ENCODE measurements at regions not wholly inside any gene's neighbourhood (a gene's known extent, or its start where the extent isn't known, plus 50 kb on each side); places are given as distances from the start of the nearest gene placed in this dataset.

DNA sequence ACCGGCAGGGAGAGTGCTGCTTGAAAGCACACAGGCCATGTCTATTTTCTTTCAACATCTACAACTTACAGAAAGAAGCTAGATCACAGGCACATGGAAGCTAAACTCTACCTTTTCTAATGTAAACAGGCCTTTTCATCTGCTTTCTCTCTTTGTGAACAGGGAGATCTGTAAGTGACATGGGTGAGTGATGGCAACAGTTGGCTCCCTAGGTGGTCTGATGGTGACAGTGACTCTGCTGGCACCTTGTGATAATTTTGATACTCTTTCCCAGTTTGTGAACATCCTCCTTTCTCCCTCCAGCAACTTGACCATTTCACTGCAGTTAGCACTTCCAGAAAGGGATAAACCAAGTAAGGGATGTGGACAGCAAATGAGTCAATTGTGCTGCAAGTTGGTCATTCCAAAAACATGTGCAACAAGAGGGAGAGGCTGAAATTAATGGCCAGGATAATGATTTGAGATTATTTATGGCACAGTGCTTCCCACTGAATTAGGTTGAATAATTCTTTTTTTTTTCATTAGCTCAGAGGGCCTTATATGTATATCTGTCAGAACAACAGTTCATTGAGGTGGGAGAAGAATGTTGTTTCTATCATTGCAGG is 89.5 kb downstream of the XCL2 start:
- Histone ChIP-seq H3K9ac (ENCODE audit: low read depth, low read length) (no peak overlapping the region), H3K9me3 (ENCODE audit: insufficient read depth, low read depth, low read length) (peaks cover 15% of the 10 kb centered on the region), H3K4me1 (ENCODE audit: insufficient read depth, low read length) (no peaks in the 10 kb centered on the region), H3K27ac (ENCODE audit: low read length) (no peak overlapping the region), H3K36me3 (ENCODE audit: insufficient read depth, low read depth, low read length) (no peaks in the 10 kb centered on the region), H3K27me3 (ENCODE audit: insufficient read depth, low read length) (no peaks in the 10 kb centered on the region), H3K4me3 (ENCODE audit: low read length) (no peak overlapping the region)

- Histone ChIP-seq H3K36me3 (ENCODE audit: insufficient read depth, low read depth, low read length) (no peaks in the 10 kb centered on the region), H3K4me1 (ENCODE audit: insufficient read depth, low read length) (no peaks in the 10 kb centered on the region), H3K9me3 (ENCODE audit: insufficient read depth, low read depth, low read length) (peaks cover 15% of the 10 kb centered on the region), H3K9ac (ENCODE audit: low read depth, low read length) (no peak overlapping the region), H3K27me3 (ENCODE audit: insufficient read depth, low read length) (no peaks in the 10 kb centered on the region), H3K27ac (ENCODE audit: low read length) (no peak overlapping the region), H3K4me3 (ENCODE audit: low read length) (no peak overlapping the region)
Observed at GRCh38 chr1:168453056-168453455, 90.7 kb downstream of the XCL2 start.

- Histone ChIP-seq H3K4me1 (ENCODE audit: insufficient read depth, low read length) (no peaks in the 10 kb centered on the region), H3K4me3 (ENCODE audit: low read length) (no peak overlapping the region), H3K36me3 (ENCODE audit: insufficient read depth, low read depth, low read length) (no peaks in the 10 kb centered on the region), H3K27ac (ENCODE audit: low read length) (no peak overlapping the region), H3K9me3 (ENCODE audit: insufficient read depth, low read depth, low read length) (peaks cover 15% of the 10 kb centered on the region), H3K9ac (ENCODE audit: low read depth, low read length) (no peak overlapping the region), H3K27me3 (ENCODE audit: insufficient read depth, low read length) (no peaks in the 10 kb centered on the region)
Observed at GRCh38 chr1:168452329-168452728, 91.5 kb downstream of the XCL2 start.

DNA sequence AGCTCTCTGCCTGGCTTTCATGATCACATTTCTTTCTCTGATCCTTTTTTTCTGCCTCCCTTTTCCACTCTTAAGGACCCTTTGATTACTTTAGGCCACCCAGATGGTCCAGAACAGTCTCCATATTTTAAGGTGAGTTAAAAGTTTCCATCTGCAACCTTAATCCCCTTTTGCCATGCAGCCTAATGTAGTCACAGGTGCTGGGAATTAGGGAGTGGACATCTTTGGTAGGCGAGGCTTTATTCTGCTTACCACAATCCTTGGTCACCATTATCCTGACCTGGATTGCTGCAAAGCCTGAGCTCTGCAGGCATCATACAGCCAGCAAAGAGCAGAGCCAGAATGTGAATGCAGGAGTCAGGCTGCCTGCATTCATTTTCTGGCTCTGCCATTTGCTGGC is 95.9 kb downstream of the XCL2 start:
- no peak overlapping the region for H3K9ac ChIP-seq (ENCODE audit: low read depth, low read length)
- H3K36me3 ChIP-seq (ENCODE audit: insufficient read depth, low read depth, low read length) = no peaks in the 10 kb centered on the region
- no peak overlapping the region for H3K4me3 ChIP-seq (ENCODE audit: low read length)
- no peak overlapping the region for H3K27ac ChIP-seq (ENCODE audit: low read length)
- H3K4me1 ChIP-seq (ENCODE audit: insufficient read depth, low read length) = no peaks in the 10 kb centered on the region
- H3K27me3 ChIP-seq (ENCODE audit: insufficient read depth, low read length) = no peaks in the 10 kb centered on the region
- peaks cover 10% of the 10 kb centered on the region for H3K9me3 ChIP-seq (ENCODE audit: insufficient read depth, low read depth, low read length)

- Histone ChIP-seq H3K4me1 (ENCODE audit: insufficient read depth, low read length) (no peaks in the 10 kb centered on the region), H3K9me3 (ENCODE audit: insufficient read depth, low read depth, low read length) (no peaks in the 10 kb centered on the region), H3K9ac (ENCODE audit: low read depth, low read length) (no peak overlapping the region), H3K36me3 (ENCODE audit: insufficient read depth, low read depth, low read length) (no peaks in the 10 kb centered on the region), H3K27me3 (ENCODE audit: insufficient read depth, low read length) (no peaks in the 10 kb centered on the region), H3K27ac (ENCODE audit: low read length) (no peak overlapping the region), H3K4me3 (ENCODE audit: low read length) (no peak overlapping the region)
Observed at GRCh38 chr1:168446081-168446480, 97.7 kb downstream of the XCL2 start.

GRCh38 chr1:168443899-168444298 is 99.9 kb downstream of the XCL2 start:
- no peaks in the 10 kb centered on the region for H3K4me1 ChIP-seq (ENCODE audit: insufficient read depth, low read length)
- no peak overlapping the region for H3K27ac ChIP-seq (ENCODE audit: low read length)
- no peak overlapping the region for H3K4me3 ChIP-seq (ENCODE audit: low read length)
- no peaks in the 10 kb centered on the region for H3K9me3 ChIP-seq (ENCODE audit: insufficient read depth, low read depth, low read length)
- H3K36me3 ChIP-seq (ENCODE audit: insufficient read depth, low read depth, low read length) = no peaks in the 10 kb centered on the region
- peaks cover 4% of the 10 kb centered on the region; the same call in 1 of the 2 replicates for H3K27me3 ChIP-seq (ENCODE audit: insufficient read depth, low read length)
- no peak overlapping the region for H3K9ac ChIP-seq (ENCODE audit: low read depth, low read length)

GRCh38 chr1:168443356-168443755 is 100.4 kb downstream of the XCL2 start:
- no peak overlapping the region for H3K9ac ChIP-seq (ENCODE audit: low read depth, low read length)

DNA sequence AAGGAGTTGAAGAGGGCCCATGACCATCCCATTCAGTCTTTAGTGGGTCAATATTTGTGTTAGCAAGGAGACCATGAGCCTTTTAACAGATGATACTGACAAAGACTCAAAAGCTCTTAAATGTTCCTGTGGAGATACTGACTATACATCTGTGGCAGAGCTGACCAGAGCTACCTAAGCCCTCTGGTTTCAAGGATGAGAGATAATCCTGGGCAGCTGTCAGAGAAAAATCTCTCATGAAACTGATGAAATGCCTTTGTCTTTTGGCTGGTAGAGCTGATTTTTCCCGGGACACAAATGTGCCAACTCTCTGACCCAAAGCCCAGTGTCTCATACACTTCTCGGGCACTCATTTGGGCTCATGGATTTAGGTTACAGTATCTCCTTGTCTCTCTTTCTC is 100.9 kb downstream of the XCL2 start:
- H3K27ac ChIP-seq (ENCODE audit: low read length) = no peak overlapping the region
- no peak overlapping the region for H3K4me3 ChIP-seq (ENCODE audit: low read length)
- H3K9me3 ChIP-seq (ENCODE audit: insufficient read depth, low read depth, low read length) = no peaks in the 10 kb centered on the region
- no peaks in the 10 kb centered on the region for H3K36me3 ChIP-seq (ENCODE audit: insufficient read depth, low read depth, low read length)
- peaks cover 4% of the 10 kb centered on the region; the same call in 1 of the 2 replicates for H3K27me3 ChIP-seq (ENCODE audit: insufficient read depth, low read length)
- no peak overlapping the region for H3K9ac ChIP-seq (ENCODE audit: low read depth, low read length)
- no peaks in the 10 kb centered on the region for H3K4me1 ChIP-seq (ENCODE audit: insufficient read depth, low read length)

More at GRCh38 chr1:168443356-168443755, 100.4 kb downstream of the XCL2 start:
- H3K27ac ChIP-seq (ENCODE audit: low read length) = no peak overlapping the region
- H3K9me3 ChIP-seq (ENCODE audit: insufficient read depth, low read depth, low read length) = no peaks in the 10 kb centered on the region
- H3K4me3 ChIP-seq (ENCODE audit: low read length) = no peak overlapping the region
- H3K27me3 ChIP-seq (ENCODE audit: insufficient read depth, low read length) = peaks cover 4% of the 10 kb centered on the region; the same call in 1 of the 2 replicates
- no peaks in the 10 kb centered on the region for H3K4me1 ChIP-seq (ENCODE audit: insufficient read depth, low read length)
- H3K36me3 ChIP-seq (ENCODE audit: insufficient read depth, low read depth, low read length) = no peaks in the 10 kb centered on the region

DNA sequence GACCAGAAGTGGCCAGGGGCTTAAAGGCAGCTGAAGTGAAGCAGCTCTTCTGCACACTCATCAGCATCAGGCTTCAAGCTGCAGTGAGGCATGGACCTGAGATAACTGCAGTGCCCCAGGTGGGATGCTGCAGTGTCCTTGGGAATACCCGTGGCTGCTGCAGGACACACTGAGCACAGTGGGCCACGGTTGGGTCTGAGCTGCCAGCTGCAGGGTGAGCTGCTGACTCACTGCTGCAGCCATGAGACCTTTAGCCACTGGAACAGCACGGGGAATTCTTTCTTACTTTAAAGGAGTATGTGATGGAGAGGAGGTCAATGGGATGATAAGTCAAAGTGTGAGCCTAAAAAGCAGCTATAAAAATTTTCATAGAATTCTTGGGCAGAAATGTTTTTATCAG is 102.1 kb downstream of the XCL2 start:
- peaks cover 4% of the 10 kb centered on the region; the same call in 1 of the 2 replicates for H3K27me3 ChIP-seq (ENCODE audit: insufficient read depth, low read length)
- H3K9ac ChIP-seq (ENCODE audit: low read depth, low read length) = no peak overlapping the region
- no peak overlapping the region for H3K27ac ChIP-seq (ENCODE audit: low read length)
- no peaks in the 10 kb centered on the region for H3K9me3 ChIP-seq (ENCODE audit: insufficient read depth, low read depth, low read length)
- no peaks in the 10 kb centered on the region for H3K36me3 ChIP-seq (ENCODE audit: insufficient read depth, low read depth, low read length)
- H3K4me3 ChIP-seq (ENCODE audit: low read length) = no peak overlapping the region
- H3K4me1 ChIP-seq (ENCODE audit: insufficient read depth, low read length) = no peaks in the 10 kb centered on the region

- H3K4me1 ChIP-seq (ENCODE audit: insufficient read depth, low read length) = no peaks in the 10 kb centered on the region
- H3K9me3 ChIP-seq (ENCODE audit: insufficient read depth, low read depth, low read length) = no peaks in the 10 kb centered on the region
- H3K36me3 ChIP-seq (ENCODE audit: insufficient read depth, low read depth, low read length) = no peaks in the 10 kb centered on the region
- H3K27me3 ChIP-seq (ENCODE audit: insufficient read depth, low read length) = peaks cover 4% of the 10 kb centered on the region; the same call in 1 of the 2 replicates
- no peak overlapping the region for H3K27ac ChIP-seq (ENCODE audit: low read length)
- H3K4me3 ChIP-seq (ENCODE audit: low read length) = peak overlapping the region; percentile 47; the same call in 1 of the 2 replicates
- H3K9ac ChIP-seq (ENCODE audit: low read depth, low read length) = no peak overlapping the region
Observed at GRCh38 chr1:168439456-168440375, 104.1 kb downstream of the XCL2 start.

- Histone ChIP-seq H3K9ac (ENCODE audit: low read depth, low read length) (no peak overlapping the region), H3K27ac (ENCODE audit: low read length) (no peak overlapping the region), H3K9me3 (ENCODE audit: insufficient read depth, low read depth, low read length) (no peaks in the 10 kb centered on the region)
Observed at GRCh38 chr1:168438626-168439025, 105.2 kb downstream of the XCL2 start.

GRCh38 chr1:168437821-168438220 is 106.0 kb downstream of the XCL2 start:
- H3K36me3 ChIP-seq (ENCODE audit: insufficient read depth, low read depth, low read length) = no peaks in the 10 kb centered on the region
- H3K27ac ChIP-seq (ENCODE audit: low read length) = no peak overlapping the region
- no peak overlapping the region for H3K9ac ChIP-seq (ENCODE audit: low read depth, low read length)
- H3K4me1 ChIP-seq (ENCODE audit: insufficient read depth, low read length) = no peaks in the 10 kb centered on the region
- H3K27me3 ChIP-seq (ENCODE audit: insufficient read depth, low read length) = peaks cover 4% of the 10 kb centered on the region; the same call in 1 of the 2 replicates
- no peak overlapping the region for H3K4me3 ChIP-seq (ENCODE audit: low read length)
- no peaks in the 10 kb centered on the region for H3K9me3 ChIP-seq (ENCODE audit: insufficient read depth, low read depth, low read length)

More at GRCh38 chr1:168438626-168439025, 105.2 kb downstream of the XCL2 start:
- Histone ChIP-seq H3K4me3 (ENCODE audit: low read length) (no peak overlapping the region), H3K4me1 (ENCODE audit: insufficient read depth, low read length) (no peaks in the 10 kb centered on the region), H3K36me3 (ENCODE audit: insufficient read depth, low read depth, low read length) (no peaks in the 10 kb centered on the region), H3K27me3 (ENCODE audit: insufficient read depth, low read length) (peaks cover 4% of the 10 kb centered on the region; the same call in 1 of the 2 replicates)

Data from iPS-20b (cell line).